ENCODE measurements at regions not wholly inside any gene's neighbourhood (a gene's known extent, or its start where the extent isn't known, plus 50 kb on each side); places are given as distances from the start of the nearest gene placed in this dataset.
"Not testable (repeated sequence)": the region's sequence is repeated elsewhere in the genome, so short reads cannot be mapped to it uniquely, and the experiment has no call there.

- Histone ChIP-seq H3K4me3 (no peak overlapping the region), H3K36me3 (no peaks in the 10 kb centered on the region), H3K4me1 (replicated peaks) (no peaks in the 10 kb centered on the region), H3K27me3 (replicated peaks) (no peaks in the 10 kb centered on the region), H3K27ac (no peak overlapping the region), H3K9me3 (replicated peaks) (0 out of 2 replicates have a peak, but pooled peaks cover 3% of the 10 kb centered on the region)
- DNase-seq (ENCODE audit: low read depth in 1 of 2, low spot score in 2 of 2), result no peak
Observed at GRCh38 chr6:27601668-27602254, 128.9 kb upstream of the ZNF184 start.

GRCh38 chr6:27599859-27600532, 127.1 kb upstream of the ZNF184 start:
- no peak for DNase-seq (ENCODE audit: low read depth in 1 of 2, low spot score in 2 of 2)
- no peaks in the 10 kb centered on the region for H3K36me3 ChIP-seq
- H3K9me3 ChIP-seq (replicated peaks), result 0 out of 2 replicates have a peak, but pooled peaks cover 3% of the 10 kb centered on the region
- no peak overlapping the region for H3K4me3 ChIP-seq
- H3K27ac ChIP-seq, result no peak overlapping the region
- no peaks in the 10 kb centered on the region for H3K27me3 ChIP-seq (replicated peaks)
- H3K4me1 ChIP-seq (replicated peaks), result no peaks in the 10 kb centered on the region

- not testable (repeated sequence) for H3K27me3 ChIP-seq (replicated peaks); DNase-seq (ENCODE audit: low read depth in 1 of 2, low spot score in 2 of 2); H3K36me3 ChIP-seq; H3K4me1 ChIP-seq (replicated peaks); H3K4me3 ChIP-seq; H3K9me3 ChIP-seq (replicated peaks); H3K27ac ChIP-seq
Observed at GRCh38 chr6:27597031-27597567, 124.2 kb upstream of the ZNF184 start.

GRCh38 chr6:27593861-27594260, 121.0 kb upstream of the ZNF184 start:
- Histone ChIP-seq H3K27me3 (replicated peaks) (no peaks in the 10 kb centered on the region), H3K9me3 (replicated peaks) (0 out of 2 replicates have a peak, but pooled peaks cover 3% of the 10 kb centered on the region), H3K4me1 (replicated peaks) (no peaks in the 10 kb centered on the region), H3K4me3 (no peak overlapping the region), H3K36me3 (no peaks in the 10 kb centered on the region), H3K27ac (no peak overlapping the region)
- no peak for DNase-seq (ENCODE audit: low read depth in 1 of 2, low spot score in 2 of 2)

GRCh38 chr6:27593200-27593818, 120.4 kb upstream of the ZNF184 start:
- Histone ChIP-seq H3K4me1 (replicated peaks) (no peaks in the 10 kb centered on the region), H3K27me3 (replicated peaks) (no peaks in the 10 kb centered on the region), H3K9me3 (replicated peaks) (no peaks in the 10 kb centered on the region), H3K36me3 (no peaks in the 10 kb centered on the region), H3K27ac (no peak overlapping the region), H3K4me3 (no peak overlapping the region)
- DNase-seq (ENCODE audit: low read depth in 1 of 2, low spot score in 2 of 2), result no peak

GRCh38 chr6:27592481-27593199, 119.7 kb upstream of the ZNF184 start:
- Histone ChIP-seq H3K4me1 (replicated peaks) (no peaks in the 10 kb centered on the region), H3K27me3 (replicated peaks) (no peaks in the 10 kb centered on the region), H3K27ac (no peak overlapping the region), H3K36me3 (no peaks in the 10 kb centered on the region), H3K9me3 (replicated peaks) (no peaks in the 10 kb centered on the region), H3K4me3 (no peak overlapping the region)
- DNase-seq (ENCODE audit: low read depth in 1 of 2, low spot score in 2 of 2), result peak in 1 of 2 experiments; percentile 38

GRCh38 chr6:27591699-27592480, 119.0 kb upstream of the ZNF184 start:
- no peaks in the 10 kb centered on the region for H3K4me1 ChIP-seq (replicated peaks)
- H3K27me3 ChIP-seq (replicated peaks), result no peaks in the 10 kb centered on the region
- peak in 1 of 2 experiments; percentile 14 for DNase-seq (ENCODE audit: low read depth in 1 of 2, low spot score in 2 of 2)
- no peak overlapping the region for H3K27ac ChIP-seq
- no peaks in the 10 kb centered on the region for H3K9me3 ChIP-seq (replicated peaks)
- no peak overlapping the region for H3K4me3 ChIP-seq
- no peaks in the 10 kb centered on the region for H3K36me3 ChIP-seq

GRCh38 chr6:27585316-27585715, 112.4 kb upstream of the ZNF184 start:
- DNase-seq (ENCODE audit: low read depth in 1 of 2, low spot score in 2 of 2); H3K27me3 ChIP-seq (replicated peaks); H3K27ac ChIP-seq; H3K9me3 ChIP-seq (replicated peaks); H3K4me3 ChIP-seq; H3K36me3 ChIP-seq; H3K4me1 ChIP-seq (replicated peaks): not testable (repeated sequence)

GRCh38 chr6:27584326-27584725, 111.4 kb upstream of the ZNF184 start:
- Histone ChIP-seq H3K27ac (no peak overlapping the region), H3K27me3 (replicated peaks) (no peaks in the 10 kb centered on the region), H3K4me3 (no peak overlapping the region), H3K9me3 (replicated peaks) (no peaks in the 10 kb centered on the region), H3K36me3 (no peaks in the 10 kb centered on the region), H3K4me1 (replicated peaks) (no peaks in the 10 kb centered on the region)
- DNase-seq (ENCODE audit: low read depth in 1 of 2, low spot score in 2 of 2), result no peak

GRCh38 chr6:27582928-27583725, 110.2 kb upstream of the ZNF184 start:
- H3K27me3 ChIP-seq (replicated peaks), result no peaks in the 10 kb centered on the region
- H3K9me3 ChIP-seq (replicated peaks), result no peaks in the 10 kb centered on the region
- no peaks in the 10 kb centered on the region for H3K36me3 ChIP-seq
- peak; percentile 49 to 53 for DNase-seq (ENCODE audit: low read depth in 1 of 2, low spot score in 2 of 2)
- H3K4me1 ChIP-seq (replicated peaks), result no peaks in the 10 kb centered on the region
- no peak overlapping the region for H3K27ac ChIP-seq
- no peak overlapping the region for H3K4me3 ChIP-seq

GRCh38 chr6:27579973-27580372, 107.1 kb upstream of the ZNF184 start:
- no peak overlapping the region for H3K4me3 ChIP-seq
- H3K9me3 ChIP-seq (replicated peaks), result no peaks in the 10 kb centered on the region
- H3K4me1 ChIP-seq (replicated peaks), result no peaks in the 10 kb centered on the region
- H3K27me3 ChIP-seq (replicated peaks), result no peaks in the 10 kb centered on the region
- H3K36me3 ChIP-seq, result no peaks in the 10 kb centered on the region
- H3K27ac ChIP-seq, result no peak overlapping the region
- no peak for DNase-seq (ENCODE audit: low read depth in 1 of 2, low spot score in 2 of 2)

- no peaks in the 10 kb centered on the region for H3K27me3 ChIP-seq (replicated peaks)
- no peaks in the 10 kb centered on the region for H3K4me1 ChIP-seq (replicated peaks)
- H3K4me3 ChIP-seq, result no peak overlapping the region
- H3K9me3 ChIP-seq (replicated peaks), result no peaks in the 10 kb centered on the region
- no peak for DNase-seq (ENCODE audit: low read depth in 1 of 2, low spot score in 2 of 2)
- H3K36me3 ChIP-seq, result no peaks in the 10 kb centered on the region
- no peak overlapping the region for H3K27ac ChIP-seq
Observed at GRCh38 chr6:27577922-27578321, 105.0 kb upstream of the ZNF184 start.
